IMR-90 (cell line): ENCODE measurements at regions not wholly inside any gene's neighbourhood (a gene's known extent, or its start where the extent isn't known, plus 50 kb on each side); places are given as distances from the start of the nearest gene placed in this dataset.
A peak's percentile ranks its signal among the peaks of the same experiment; 100 is the strongest.

ENCODE experiments used
- ATAC-seq: fragments of 200-7000 bp; cut with Tn5 transposase; 2 replicates; pipeline ENCODE4 v1.9.1; 2020; ENCODE audit warnings: low read depth, mild to moderate bottlenecking, moderate library complexity
- BruUV-seq: library from RNA; stranded (reverse); fragments of 400-500 nt; replicated peaks from 2 replicates; lab custom pipeline; 2021; lab: Mats Ljungman, UMichigan
- CTCF ChIA-PET: fragments of 300-600 bp; formaldehyde crosslinking; extraction: SDS; loops from one replicate; lab custom pipeline; 2021; ENCODE audit warnings: antibody characterized with exemption; lab: Yijun Ruan, JAX
- POLR2A ChIA-PET: fragments of 300-600 bp; sonication (Branson Sonifier 250); formaldehyde crosslinking; loops from one replicate; lab custom pipeline; 2022; ENCODE audit warnings: antibody characterized with exemption; ENCODE audit not compliant: unreplicated experiment; lab: Charles Lee
- DNase-seq: peaks from one replicate; pipeline ENCODE4 v3.0.0; 2013
- H2AFZ ChIP-seq: replicated peaks from 2 replicates; pipeline ENCODE3; 2013; ENCODE audit warnings: low read length, mild to moderate bottlenecking; ENCODE audit not compliant: poor library complexity
- H2AK5ac ChIP-seq: 2 replicates; pipeline ENCODE4 v1.6.1; 2013; ENCODE audit warnings: low read depth, low read length, inconsistent platforms
- H2AK9ac ChIP-seq: replicated peaks from 2 replicates; pipeline ENCODE3; 2013; ENCODE audit warnings: mild to moderate bottlenecking, low read depth, low read length, moderate library complexity; ENCODE audit not compliant: poor library complexity
- H2BK120ac ChIP-seq: 2 replicates; pipeline ENCODE4 v1.6.1; 2013; ENCODE audit warnings: low read depth, low read length, inconsistent platforms
- H2BK15ac ChIP-seq: 3 replicates; pipeline ENCODE4 v1.6.1; 2013; ENCODE audit warnings: low read depth, low read length, inconsistent platforms
- H2BK20ac ChIP-seq: 2 replicates; pipeline ENCODE4 v1.6.1; 2013; ENCODE audit warnings: low read depth, mild to moderate bottlenecking, inconsistent platforms, low read length, moderate library complexity
- H2BK5ac ChIP-seq: 2 replicates; pipeline ENCODE4 v1.6.1; 2013; ENCODE audit warnings: mild to moderate bottlenecking, low read depth, low read length, inconsistent platforms; ENCODE audit not compliant: poor library complexity, severe bottlenecking
- H3K14ac ChIP-seq: replicated peaks from 2 replicates; pipeline ENCODE4 v1.6.1; 2013; ENCODE audit warnings: low read depth, low read length, inconsistent platforms
- H3K18ac ChIP-seq: 2 replicates; pipeline ENCODE4 v1.6.1; 2013; ENCODE audit warnings: low read depth, low read length, control low read depth
- H3K23ac ChIP-seq: 2 replicates; pipeline ENCODE4 v1.6.1; 2013; ENCODE audit warnings: low read depth, low read length, inconsistent platforms
- H3K27ac ChIP-seq: 2 replicates; pipeline ENCODE4 v1.5.1; 2013; ENCODE audit warnings: mild to moderate bottlenecking, control low read depth, low read length; ENCODE audit not compliant: insufficient read depth
- H3K27me3 ChIP-seq: 2 replicates; pipeline ENCODE4 v1.6.1; 2013; ENCODE audit warnings: low read length; ENCODE audit not compliant: control insufficient read depth, insufficient read depth
- H3K36me3 ChIP-seq: 2 replicates; pipeline ENCODE4 v1.6.1; 2013; ENCODE audit warnings: low read length, mixed read lengths; ENCODE audit not compliant: control insufficient read depth, insufficient read depth
- H3K4ac ChIP-seq: 2 replicates; pipeline ENCODE4 v1.6.1; 2013; ENCODE audit warnings: low read depth, low read length, inconsistent platforms
- H3K4me1 ChIP-seq: 2 replicates; pipeline ENCODE4 v1.6.1; 2013; ENCODE audit warnings: low read length, mixed read lengths; ENCODE audit not compliant: control insufficient read depth, insufficient read depth
- H3K4me2 ChIP-seq: 2 replicates; pipeline ENCODE4 v1.6.1; 2013; ENCODE audit warnings: low read depth, mild to moderate bottlenecking, control low read depth, low read length, moderate library complexity
- H3K4me3 ChIP-seq: 2 replicates; pipeline ENCODE4 v1.5.1; 2013; ENCODE audit warnings: low read depth, mild to moderate bottlenecking, control low read depth, low read length, moderate library complexity; ENCODE audit not compliant: insufficient read depth
- H3K56ac ChIP-seq: 2 replicates; pipeline ENCODE4 v1.6.1; 2013; ENCODE audit warnings: low read length, inconsistent platforms; ENCODE audit not compliant: insufficient read depth; ENCODE audit errors: extremely low read depth
- H3K79me1 ChIP-seq, 2 experiments: 2 replicates each; pipeline ENCODE4 v1.6.1; 2013; ENCODE audit warnings: low read length in 2 of 2, inconsistent platforms in 1 of 2, low read depth in 1 of 2
- H3K9ac ChIP-seq: 2 replicates; pipeline ENCODE4 v1.6.1; 2013; ENCODE audit warnings: low read depth, low read length, control low read depth
- H3K9me1 ChIP-seq: 2 replicates; pipeline ENCODE4 v1.6.1; 2013; ENCODE audit warnings: low read length, inconsistent platforms; ENCODE audit not compliant: insufficient read depth
- H3K9me3 ChIP-seq: 2 replicates; pipeline ENCODE4 v1.6.1; 2013; ENCODE audit warnings: low read length; ENCODE audit not compliant: control insufficient read depth, insufficient read depth
- H4K20me1 ChIP-seq: 2 replicates; pipeline ENCODE4 v1.6.1; 2013; ENCODE audit warnings: low read length, inconsistent platforms; ENCODE audit not compliant: insufficient read depth
- H4K5ac ChIP-seq: 2 replicates; pipeline ENCODE4 v1.6.1; 2013; ENCODE audit warnings: mild to moderate bottlenecking, low read depth, low read length, control low read depth
- H4K8ac ChIP-seq, 2 experiments: 2 replicates each; pipeline ENCODE4 v1.6.1; 2013; ENCODE audit warnings: low read depth in 2 of 2, low read length in 2 of 2, control low read depth in 1 of 2, inconsistent platforms in 1 of 2
- H4K91ac ChIP-seq: 2 replicates; pipeline ENCODE4 v1.6.1; 2013; ENCODE audit warnings: low read depth, low read length, inconsistent platforms; ENCODE audit not compliant: insufficient read depth
- CTCF ChIP-seq: conservative IDR thresholded peaks from 2 replicates; pipeline ENCODE4 v1.5.1; 2012; ENCODE audit warnings: mild to moderate bottlenecking, low read depth, low read length, improper control_type of control experiment
- FOS ChIP-seq: fragments of 150-350 bp; IDR thresholded peaks from 2 replicates; pipeline ENCODE4 v1.6.1; 2016; ENCODE audit warnings: low read depth, low read length
- NFE2L2 ChIP-seq: fragments of 150-350 bp; IDR thresholded peaks from 2 replicates; pipeline ENCODE4 v1.6.1; 2016; ENCODE audit warnings: low read depth, mild to moderate bottlenecking, low read length
- RCOR1 ChIP-seq: IDR thresholded peaks from 2 replicates; pipeline ENCODE4 v1.6.1; 2012; ENCODE audit warnings: mild to moderate bottlenecking, low read length, improper control_type of control experiment; ENCODE audit not compliant: insufficient replicate concordance
- WGBS, 2 experiments: methylation state at CpG; one replicate each; pipeline versions ENCODE4 v1.1.5 to v1.1.7; 2013; ENCODE audit warnings: missing lambda C conversion rate in 2 of 2; ENCODE audit not compliant: insufficient read length in 1 of 2; ENCODE audit errors: extremely low coverage in 2 of 2; 5-methylcytosine and 5-hydroxymethylcytosine counted together
- dilution Hi-C: fragments of 300-500 bp; cut with HindIII; formaldehyde crosslinking; loops from one replicate; pipeline ENCODE4 v1.14.3; 2018; ENCODE audit warnings: low sequenced_read_pairs; ENCODE audit not compliant: unreplicated experiment
- in situ Hi-C: fragments of 300-500 bp; cut with MboI; formaldehyde crosslinking; loops from 3 replicates; pipeline ENCODE4 v1.14.3; 2019; ENCODE audit warnings: low sequenced_read_pairs, inconsistent platforms, mixed read lengths
- intact Hi-C: fragments of 100-400 bp; cut with micrococcal nuclease; formaldehyde crosslinking; loops from 2 replicates; pipeline ENCODE4 v1.10.0; 2022

GRCh38 chr1:11364170-11364569 lies 91.2 kb downstream of the UBIAD1 start:
- no peak overlapping the region for H4K5ac ChIP-seq
- H2AK5ac ChIP-seq = no peak overlapping the region
- no peak overlapping the region for H3K27ac ChIP-seq
- ATAC-seq (no peak), DNase-seq (no peak)
- no peak overlapping the region for H3K4me2 ChIP-seq
- no peak overlapping the region for H2BK120ac ChIP-seq
- no peaks in the 10 kb centered on the region for H3K9me3 ChIP-seq
- H3K4me3 ChIP-seq = no peak overlapping the region
- no peaks in the 10 kb centered on the region for H3K9me1 ChIP-seq
- H2BK15ac ChIP-seq = no peak overlapping the region
- TF ChIP-seq NFE2L2 = no peak
- TF ChIP-seq CTCF = 0 out of 2 replicates have a peak, but pooled peaks have one; percentile 6
- TF ChIP-seq FOS = no peak
- TF ChIP-seq RCOR1 = no peak
- no peak overlapping the region for H3K56ac ChIP-seq
- WGBS, 2 experiments = no CpG with 5 or more reads among the region's 7 CpGs
- dilution Hi-C loops = no loop called here
- in situ Hi-C loops = no loop called here
- no TSS peak for BruUV-seq
- H2AFZ ChIP-seq = no peak overlapping the region
- no peaks in the 10 kb centered on the region for H4K20me1 ChIP-seq
- H3K9ac ChIP-seq = no peak overlapping the region
- no peak overlapping the region for H2BK5ac ChIP-seq
- H3K79me1 ChIP-seq = no peaks in the 10 kb centered on the region
- H4K91ac ChIP-seq = no peak overlapping the region
- peaks cover 5% of the 10 kb centered on the region; the same call in 1 of the 2 replicates for H3K27me3 ChIP-seq
- H3K23ac ChIP-seq = no peak overlapping the region
- H3K4me1 ChIP-seq = no peaks in the 10 kb centered on the region
- H3K18ac ChIP-seq = no peak overlapping the region
- no peaks in the 10 kb centered on the region for H3K36me3 ChIP-seq
- ChIA-PET CTCF (interaction anchor here (0.6 kb wide), 1 partner anchor 131 kb away, joined by 5 read pairs; no protein-coding TSS in a partner anchor), POLR2A (no interaction called here)
- no peak overlapping the region for H2AK9ac ChIP-seq
- H4K8ac ChIP-seq = no peak overlapping the region
- intact Hi-C loops = no loop called here
- no peak overlapping the region for H3K14ac ChIP-seq
- H2BK20ac ChIP-seq = no peak overlapping the region
- no peak overlapping the region for H3K4ac ChIP-seq
